ENCODE measurements at regions not wholly inside any gene's neighbourhood (a gene's known extent, or its start where the extent isn't known, plus 50 kb on each side); places are given as distances from the start of the nearest gene placed in this dataset.

- DNase-seq: no peak
Observed at GRCh38 chr12:124686370-124687173, 119.2 kb upstream of the NCOR2 start.

- no peak for DNase-seq
Observed at GRCh38 chr12:124685689-124686369, 118.4 kb upstream of the NCOR2 start.

GRCh38 chr12:124684971-124685688, 117.7 kb upstream of the NCOR2 start:
- DNase-seq: peak; percentile 41

GRCh38 chr12:124684496-124684895, 117.1 kb upstream of the NCOR2 start:
- peak; percentile 60 for DNase-seq

GRCh38 chr12:124683152-124684124, 116.0 kb upstream of the NCOR2 start:
- peak; percentile 13 for DNase-seq

- DNase-seq: no peak
Observed at GRCh38 chr12:124682425-124683151, 115.2 kb upstream of the NCOR2 start.

GRCh38 chr12:124681779-124682391, 114.5 kb upstream of the NCOR2 start:
- DNase-seq: peak; percentile 17

- peak; percentile 99 for DNase-seq
Observed at GRCh38 chr12:124680863-124681778, 113.7 kb upstream of the NCOR2 start.

GRCh38 chr12:124679533-124680371, 112.3 kb upstream of the NCOR2 start:
- DNase-seq: no peak

GRCh38 chr12:124679047-124679446, 111.6 kb upstream of the NCOR2 start:
- no peak for DNase-seq

GRCh38 chr12:124678421-124678893, 111.0 kb upstream of the NCOR2 start:
- no peak for DNase-seq

- DNase-seq: no peak
Observed at GRCh38 chr12:124677552-124678356, 110.3 kb upstream of the NCOR2 start.

- DNase-seq: no peak
Observed at GRCh38 chr12:124676714-124677462, 109.5 kb upstream of the NCOR2 start.

- DNase-seq: peak; percentile 94
Observed at GRCh38 chr12:124675881-124676713, 108.7 kb upstream of the NCOR2 start.

- DNase-seq: no peak
Observed at GRCh38 chr12:124674937-124675336, 107.5 kb upstream of the NCOR2 start.

All from MV-4-11 (cell line).